ENCODE measurements at regions not wholly inside any gene's neighbourhood (a gene's known extent, or its start where the extent isn't known, plus 50 kb on each side); places are given as distances from the start of the nearest gene placed in this dataset.
A peak's percentile ranks its signal among the peaks of the same experiment; 100 is the strongest.

DNA sequence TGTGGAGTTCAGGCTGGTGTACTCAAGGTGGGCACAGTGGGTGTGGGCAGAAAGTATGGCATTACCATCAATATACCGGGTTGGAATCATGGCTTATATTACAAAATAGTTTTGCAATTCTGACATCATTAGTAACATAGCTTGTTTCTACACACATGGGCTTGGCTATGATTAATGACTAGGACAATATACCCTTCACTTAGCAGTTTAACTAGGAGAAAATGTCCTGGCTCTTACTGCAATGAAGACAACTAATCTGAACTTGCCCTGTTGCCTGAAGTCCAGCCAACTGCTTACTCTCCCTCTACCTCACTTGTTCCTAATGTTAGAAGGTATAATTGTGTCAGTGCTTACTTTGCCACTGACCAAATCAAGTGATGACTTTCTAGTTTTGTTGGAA is 612.5 kb downstream of the EFNA5 start:
- TF ChIP-seq, protein P1, sequence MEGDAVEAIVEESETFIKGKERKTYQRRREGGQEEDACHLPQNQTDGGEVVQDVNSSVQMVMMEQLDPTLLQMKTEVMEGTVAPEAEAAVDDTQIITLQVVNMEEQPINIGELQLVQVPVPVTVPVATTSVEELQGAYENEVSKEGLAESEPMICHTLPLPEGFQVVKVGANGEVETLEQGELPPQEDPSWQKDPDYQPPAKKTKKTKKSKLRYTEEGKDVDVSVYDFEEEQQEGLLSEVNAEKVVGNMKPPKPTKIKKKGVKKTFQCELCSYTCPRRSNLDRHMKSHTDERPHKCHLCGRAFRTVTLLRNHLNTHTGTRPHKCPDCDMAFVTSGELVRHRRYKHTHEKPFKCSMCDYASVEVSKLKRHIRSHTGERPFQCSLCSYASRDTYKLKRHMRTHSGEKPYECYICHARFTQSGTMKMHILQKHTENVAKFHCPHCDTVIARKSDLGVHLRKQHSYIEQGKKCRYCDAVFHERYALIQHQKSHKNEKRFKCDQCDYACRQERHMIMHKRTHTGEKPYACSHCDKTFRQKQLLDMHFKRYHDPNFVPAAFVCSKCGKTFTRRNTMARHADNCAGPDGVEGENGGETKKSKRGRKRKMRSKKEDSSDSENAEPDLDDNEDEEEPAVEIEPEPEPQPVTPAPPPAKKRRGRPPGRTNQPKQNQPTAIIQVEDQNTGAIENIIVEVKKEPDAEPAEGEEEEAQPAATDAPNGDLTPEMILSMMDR (IDR thresholded peaks at IDR 0.05): no peak
- peak; percentile 51 for TF ChIP-seq POLR2AphosphoS5 (IDR thresholded peaks at IDR 0.05)
- TF ChIP-seq POLR2A (IDR thresholded peaks at IDR 0.05): no peak
